NT2/D1 (cell line): ENCODE measurements at regions not wholly inside any gene's neighbourhood (a gene's known extent, or its start where the extent isn't known, plus 50 kb on each side); places are given as distances from the start of the nearest gene placed in this dataset.

Experiments used
- SUZ12 ChIP-seq: IDR thresholded peaks from 2 replicates; pipeline ENCODE4 v1.6.1; 2011; ENCODE audit not compliant: insufficient read length, insufficient read depth; ENCODE audit errors: extremely low read depth
- YY1 ChIP-seq: IDR thresholded peaks from 2 replicates; pipeline ENCODE4 v1.6.1; 2011; ENCODE audit not compliant: insufficient read length, insufficient read depth
- ZNF274 ChIP-seq: IDR thresholded peaks from 2 replicates; pipeline ENCODE4 v1.6.1; 2011; ENCODE audit warnings: mild to moderate bottlenecking, low read depth, low read length

- TF ChIP-seq YY1 (no peak), ZNF274 (no peak), SUZ12 (no peak)
Measured at GRCh38 chr1:234983564-234984238, 144.9 kb downstream of the TOMM20 start.
